HUES48 (cell line): ENCODE measurements at regions not wholly inside any gene's neighbourhood (a gene's known extent, or its start where the extent isn't known, plus 50 kb on each side); places are given as distances from the start of the nearest gene placed in this dataset.

ENCODE experiments used
- H3K27ac ChIP-seq: one replicate; pipeline ENCODE4 v1.7.0; 2013; ENCODE audit warnings: low read depth, low read length, inconsistent platforms
- H3K27me3 ChIP-seq: 2 replicates; pipeline ENCODE4 v1.6.1; 2013; ENCODE audit warnings: mild to moderate bottlenecking, low read length; ENCODE audit not compliant: control insufficient read depth, insufficient read depth
- H3K36me3 ChIP-seq: 2 replicates; pipeline ENCODE4 v1.6.1; 2013; ENCODE audit warnings: low read length; ENCODE audit not compliant: control insufficient read depth, insufficient read depth
- H3K4me1 ChIP-seq: 2 replicates; pipeline ENCODE4 v1.6.1; 2013; ENCODE audit warnings: mild to moderate bottlenecking, low read length; ENCODE audit not compliant: control insufficient read depth, insufficient read depth
- H3K4me3 ChIP-seq: 2 replicates; pipeline ENCODE4 v1.5.1; 2013; ENCODE audit warnings: mild to moderate bottlenecking, low read depth, low read length
- H3K9ac ChIP-seq: 2 replicates; pipeline ENCODE4 v1.6.1; 2013; ENCODE audit warnings: mild to moderate bottlenecking, low read depth, low read length, moderate library complexity
- H3K9me3 ChIP-seq: 2 replicates; pipeline ENCODE4 v1.6.1; 2013; ENCODE audit warnings: low read length; ENCODE audit not compliant: control insufficient read depth, insufficient read depth

- no peaks in the 10 kb centered on the region for H3K27me3 ChIP-seq
- peaks cover 18% of the 10 kb centered on the region for H3K4me1 ChIP-seq
- H3K36me3 ChIP-seq = no peaks in the 10 kb centered on the region
- peaks cover 15% of the 10 kb centered on the region; the same call in 1 of the 2 replicates for H3K9me3 ChIP-seq
- no peak overlapping the region for H3K9ac ChIP-seq
- peak overlapping the region; percentile 39 for H3K27ac ChIP-seq
- H3K4me3 ChIP-seq = peak overlapping the region; percentile 30
These were observed 352.8 kb upstream of the PFKP start for GRCh38 chr10:2714597-2714996.

DNA sequence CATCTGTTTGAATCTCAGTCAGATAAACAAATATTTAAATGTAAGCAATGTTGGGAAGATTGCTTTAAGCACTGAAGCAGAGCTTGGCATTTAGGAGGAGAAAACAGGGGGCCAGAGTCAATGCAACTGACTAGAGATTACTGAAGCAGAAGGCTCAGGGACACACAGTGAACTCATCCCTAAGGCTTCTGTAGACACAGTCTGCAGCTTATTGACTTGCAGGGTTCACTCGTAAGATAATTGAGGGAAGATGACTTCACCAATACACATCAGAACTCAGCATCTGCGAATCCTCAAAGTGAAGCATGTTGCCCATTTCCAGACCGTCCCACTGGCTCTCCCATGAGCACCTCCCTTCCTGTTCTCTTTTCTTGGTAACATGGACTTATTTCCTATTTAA, 363.4 kb upstream of the PFKP start:
- no peak overlapping the region for H3K9ac ChIP-seq
- no peaks in the 10 kb centered on the region for H3K9me3 ChIP-seq
- peaks cover 4% of the 10 kb centered on the region; the same call in 1 of the 2 replicates for H3K4me1 ChIP-seq
- H3K27ac ChIP-seq = no peak overlapping the region
- H3K4me3 ChIP-seq = no peak overlapping the region
- H3K36me3 ChIP-seq = no peaks in the 10 kb centered on the region
- H3K27me3 ChIP-seq = no peaks in the 10 kb centered on the region

DNA sequence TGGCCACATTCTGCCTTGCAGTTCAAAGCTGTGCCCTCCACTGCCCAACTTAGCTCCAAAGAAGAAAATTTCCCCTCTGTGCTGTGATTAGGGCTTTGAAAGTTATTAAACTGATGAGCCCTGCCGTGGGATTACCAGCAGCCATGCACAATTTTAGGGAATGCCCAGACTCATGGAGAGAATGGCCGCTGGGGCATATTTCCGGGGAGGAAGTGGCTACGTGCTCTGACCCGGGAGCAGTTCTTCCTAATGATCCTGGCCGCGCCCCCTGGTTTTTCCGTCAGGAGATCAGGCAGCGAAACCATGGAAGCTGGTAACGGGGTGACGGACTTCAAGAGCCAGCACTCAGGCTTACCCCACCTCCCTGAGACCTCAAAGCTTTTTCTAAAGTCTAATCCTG, 365.5 kb upstream of the PFKP start:
- no peaks in the 10 kb centered on the region for H3K9me3 ChIP-seq
- H3K36me3 ChIP-seq = no peaks in the 10 kb centered on the region
- no peaks in the 10 kb centered on the region for H3K27me3 ChIP-seq
- no peak overlapping the region for H3K27ac ChIP-seq
- no peak overlapping the region for H3K9ac ChIP-seq
- no peak overlapping the region for H3K4me3 ChIP-seq
- peaks cover 4% of the 10 kb centered on the region; the same call in 1 of the 2 replicates for H3K4me1 ChIP-seq

- no peaks in the 10 kb centered on the region for H3K36me3 ChIP-seq
- no peaks in the 10 kb centered on the region for H3K27me3 ChIP-seq
- H3K4me3 ChIP-seq = no peak overlapping the region
- H3K9ac ChIP-seq = no peak overlapping the region
- H3K9me3 ChIP-seq = no peaks in the 10 kb centered on the region
- peaks cover 4% of the 10 kb centered on the region; the same call in 1 of the 2 replicates for H3K4me1 ChIP-seq
- no peak overlapping the region for H3K27ac ChIP-seq
These were observed 366.6 kb upstream of the PFKP start for GRCh38 chr10:2700626-2701305.

GRCh38 chr10:2688958-2689357, 378.4 kb upstream of the PFKP start:
- Histone ChIP-seq H3K4me3 (no peak overlapping the region), H3K9ac (no peak overlapping the region), H3K9me3 (no peaks in the 10 kb centered on the region), H3K27ac (no peak overlapping the region), H3K27me3 (no peaks in the 10 kb centered on the region), H3K4me1 (no peaks in the 10 kb centered on the region), H3K36me3 (no peaks in the 10 kb centered on the region)

- Histone ChIP-seq H3K27me3 (no peaks in the 10 kb centered on the region), H3K9ac (no peak overlapping the region), H3K9me3 (no peaks in the 10 kb centered on the region), H3K36me3 (no peaks in the 10 kb centered on the region), H3K4me3 (no peak overlapping the region), H3K4me1 (no peaks in the 10 kb centered on the region), H3K27ac (no peak overlapping the region)
These were observed 380.7 kb upstream of the PFKP start for GRCh38 chr10:2686691-2687090.

DNA sequence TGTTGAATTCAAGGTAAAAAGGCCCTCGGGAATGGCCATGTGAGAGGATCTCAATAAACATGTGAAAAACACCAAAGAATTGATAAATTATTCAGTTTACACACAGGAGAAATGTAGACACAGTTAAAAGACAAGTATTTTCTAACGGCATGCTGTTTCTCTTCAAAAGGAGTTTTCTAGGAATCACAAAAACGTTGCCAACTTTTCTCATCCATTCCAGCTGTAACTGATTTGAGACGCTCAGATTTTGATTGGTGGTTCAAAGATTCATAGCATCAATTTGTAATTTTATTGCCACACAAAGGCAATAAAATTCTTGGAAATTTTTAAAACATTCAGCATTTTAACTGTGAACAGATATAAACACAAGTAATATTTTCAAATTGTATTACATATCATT, 384.9 kb upstream of the PFKP start:
- Histone ChIP-seq H3K9ac (no peak overlapping the region), H3K27ac (no peak overlapping the region), H3K4me1 (no peaks in the 10 kb centered on the region), H3K4me3 (no peak overlapping the region), H3K9me3 (no peaks in the 10 kb centered on the region), H3K27me3 (no peaks in the 10 kb centered on the region), H3K36me3 (no peaks in the 10 kb centered on the region)

DNA sequence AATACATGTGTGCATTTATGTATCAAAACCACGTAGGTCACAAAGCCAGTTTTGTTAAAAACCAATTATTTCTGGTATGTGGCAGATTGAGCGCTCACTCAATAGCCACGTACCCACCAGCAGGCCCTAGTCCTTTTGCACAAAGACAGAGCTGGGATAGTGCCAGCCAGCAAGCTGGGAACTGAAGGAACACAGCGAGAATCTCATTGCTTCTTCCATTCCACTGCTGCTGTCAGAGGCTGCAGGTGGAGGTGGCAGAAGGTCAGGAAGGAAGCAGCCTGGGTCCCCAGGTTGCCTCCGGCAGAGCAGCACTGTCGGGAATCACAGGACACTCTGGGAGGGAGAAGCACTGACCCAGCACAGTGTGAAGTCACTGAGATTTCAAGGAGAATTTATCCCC, 385.5 kb upstream of the PFKP start:
- no peak overlapping the region for H3K4me3 ChIP-seq
- H3K4me1 ChIP-seq = no peaks in the 10 kb centered on the region
- no peaks in the 10 kb centered on the region for H3K9me3 ChIP-seq
- no peak overlapping the region for H3K9ac ChIP-seq
- no peak overlapping the region for H3K27ac ChIP-seq
- no peaks in the 10 kb centered on the region for H3K36me3 ChIP-seq
- no peaks in the 10 kb centered on the region for H3K27me3 ChIP-seq

DNA sequence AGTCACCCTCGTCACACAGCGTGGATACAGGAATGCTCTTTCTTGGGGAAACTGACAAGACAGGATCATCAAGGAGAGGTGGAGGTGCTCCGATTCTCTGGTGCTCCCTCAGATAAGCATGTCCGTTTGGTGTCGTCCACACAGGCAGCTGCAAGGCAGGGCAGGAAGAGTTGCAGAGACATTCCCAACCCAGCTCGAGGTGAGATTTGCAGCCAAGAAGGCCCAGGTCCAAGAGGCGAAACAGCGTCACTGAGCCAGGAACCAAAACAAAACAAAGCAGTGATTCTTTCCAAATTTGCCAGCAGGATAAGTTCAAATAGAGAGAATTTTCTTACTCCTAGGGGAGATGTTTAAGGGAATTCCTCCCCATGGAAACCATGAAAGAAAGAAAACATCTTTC, 386.5 kb upstream of the PFKP start:
- Histone ChIP-seq H3K9ac (no peak overlapping the region), H3K4me3 (no peak overlapping the region), H3K27me3 (no peaks in the 10 kb centered on the region), H3K27ac (no peak overlapping the region), H3K36me3 (no peaks in the 10 kb centered on the region), H3K4me1 (no peaks in the 10 kb centered on the region), H3K9me3 (no peaks in the 10 kb centered on the region)

GRCh38 chr10:2679646-2680045, 387.7 kb upstream of the PFKP start:
- H3K27ac ChIP-seq = no peak overlapping the region
- no peaks in the 10 kb centered on the region for H3K27me3 ChIP-seq
- no peak overlapping the region for H3K4me3 ChIP-seq
- no peak overlapping the region for H3K9ac ChIP-seq
- no peaks in the 10 kb centered on the region for H3K4me1 ChIP-seq
- H3K36me3 ChIP-seq = no peaks in the 10 kb centered on the region
- no peaks in the 10 kb centered on the region for H3K9me3 ChIP-seq

DNA sequence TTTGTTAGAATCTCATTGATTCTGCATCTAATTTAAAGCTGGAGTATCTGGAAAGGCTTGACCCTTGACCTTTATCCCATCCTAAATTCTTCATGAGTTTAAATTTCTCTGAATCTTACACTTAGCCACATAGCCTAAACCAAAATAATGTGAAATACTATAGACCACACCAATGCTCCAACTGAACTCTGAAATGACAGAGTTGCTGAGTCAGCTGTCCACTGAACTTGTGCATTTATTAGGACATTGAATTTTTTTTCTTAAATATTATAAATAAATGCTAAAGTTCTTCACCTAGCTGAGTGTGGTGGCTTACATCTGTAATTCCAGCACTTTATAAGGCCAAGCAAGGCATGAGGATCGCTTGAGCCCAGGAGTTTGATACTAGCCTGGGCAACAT, 390.9 kb upstream of the PFKP start:
- no peak overlapping the region for H3K9ac ChIP-seq

More for the DNA sequence above, 390.9 kb upstream of the PFKP start:
- H3K36me3 ChIP-seq = no peaks in the 10 kb centered on the region
- no peaks in the 10 kb centered on the region for H3K9me3 ChIP-seq
- H3K4me3 ChIP-seq = no peak overlapping the region
- no peak overlapping the region for H3K27ac ChIP-seq
- H3K27me3 ChIP-seq = no peaks in the 10 kb centered on the region
- H3K4me1 ChIP-seq = no peaks in the 10 kb centered on the region
